ENCODE measurements at regions not wholly inside any gene's neighbourhood (a gene's known extent, or its start where the extent isn't known, plus 50 kb on each side); places are given as distances from the start of the nearest gene placed in this dataset.

- Histone ChIP-seq H3K27me3 (ENCODE audit: insufficient read depth, low read depth, severe bottlenecking) (no peaks in the 10 kb centered on the region), H3K4me3 (ENCODE audit: low read depth, low read length) (no peak overlapping the region), H3K27ac (no peak overlapping the region), H3K9me3 (ENCODE audit: severe bottlenecking) (no peaks in the 10 kb centered on the region), H3K36me3 (no peaks in the 10 kb centered on the region)
- no peak for TF ChIP-seq CTCF (IDR thresholded peaks at IDR 0.05; ENCODE audit: low read depth, low read length)
- no peak for DNase-seq
These were observed 224.8 kb upstream of the RAG2 start for GRCh38 chr11:36822829-36823228.

- Histone ChIP-seq H3K36me3 (no peaks in the 10 kb centered on the region), H3K4me3 (ENCODE audit: low read depth, low read length) (no peak overlapping the region), H3K27ac (no peak overlapping the region), H3K27me3 (ENCODE audit: insufficient read depth, low read depth, severe bottlenecking) (no peaks in the 10 kb centered on the region), H3K9me3 (ENCODE audit: severe bottlenecking) (no peaks in the 10 kb centered on the region)
- peak; percentile 59 for TF ChIP-seq CTCF (IDR thresholded peaks at IDR 0.05; ENCODE audit: low read depth, low read length)
- peak; percentile 34 for DNase-seq
These were observed 220.4 kb upstream of the RAG2 start for GRCh38 chr11:36818410-36818809.

DNA sequence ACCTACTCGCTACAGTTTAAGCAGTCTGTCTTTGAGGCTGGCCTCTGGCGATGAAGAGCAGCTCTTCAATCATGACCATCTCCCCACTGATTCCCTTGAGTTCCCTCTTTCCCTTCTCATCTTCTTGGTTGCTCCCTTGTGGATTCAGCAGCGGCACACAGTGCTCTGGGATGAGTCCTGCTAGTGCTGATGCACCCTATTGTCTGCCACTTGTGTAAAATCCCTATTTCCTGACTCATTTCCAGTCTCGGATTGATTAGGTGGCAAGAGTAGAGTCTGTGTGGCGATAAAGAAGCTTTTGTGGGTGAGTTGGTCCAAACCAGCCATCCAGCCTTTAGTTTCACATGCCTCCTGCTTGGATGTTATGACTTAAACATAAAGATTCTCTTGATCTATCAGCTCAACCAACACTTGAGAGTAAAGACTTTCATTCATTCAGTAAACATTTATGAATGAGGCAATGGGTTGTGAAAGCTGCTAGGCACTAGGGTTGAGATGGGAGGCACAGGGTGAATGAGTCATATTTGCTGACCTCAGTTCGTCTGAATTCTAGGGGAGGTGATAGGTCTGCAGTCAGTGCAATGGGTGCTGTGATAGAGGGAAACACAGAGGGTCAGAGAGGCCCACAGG is 219.4 kb upstream of the RAG2 start:
- Histone ChIP-seq H3K36me3 (no peaks in the 10 kb centered on the region), H3K27ac (no peak overlapping the region), H3K4me3 (ENCODE audit: low read depth, low read length) (no peak overlapping the region), H3K27me3 (ENCODE audit: insufficient read depth, low read depth, severe bottlenecking) (no peaks in the 10 kb centered on the region), H3K9me3 (ENCODE audit: severe bottlenecking) (no peaks in the 10 kb centered on the region)
- DNase-seq, result no peak
- TF ChIP-seq CTCF (IDR thresholded peaks at IDR 0.05; ENCODE audit: low read depth, low read length), result no peak

DNA sequence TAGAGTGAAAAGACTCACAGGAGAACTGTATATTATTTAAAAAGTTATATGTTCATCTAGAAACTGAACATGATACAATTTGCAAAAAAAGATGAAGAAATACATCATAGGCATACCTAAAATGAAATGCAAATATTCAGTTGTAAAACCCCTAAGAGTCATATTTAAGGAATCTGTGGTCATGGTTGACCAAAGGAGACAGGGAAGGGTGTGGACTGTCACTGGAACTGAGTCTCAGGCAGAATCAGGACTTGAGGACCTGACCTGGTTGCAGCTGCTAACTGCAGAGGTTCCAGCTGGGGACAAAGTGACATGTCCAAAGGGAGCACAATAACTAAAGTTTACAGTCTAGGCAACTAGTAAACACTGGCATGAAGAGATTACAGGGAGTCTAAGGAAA is 211.3 kb upstream of the RAG2 start:
- no peak for TF ChIP-seq CTCF (IDR thresholded peaks at IDR 0.05; ENCODE audit: low read depth, low read length)
- Histone ChIP-seq H3K36me3 (no peaks in the 10 kb centered on the region), H3K9me3 (ENCODE audit: severe bottlenecking) (no peaks in the 10 kb centered on the region), H3K27me3 (ENCODE audit: insufficient read depth, low read depth, severe bottlenecking) (no peaks in the 10 kb centered on the region), H3K27ac (no peak overlapping the region), H3K4me3 (ENCODE audit: low read depth, low read length) (no peak overlapping the region)
- DNase-seq, result no peak

- Histone ChIP-seq H3K36me3 (no peaks in the 10 kb centered on the region), H3K27ac (no peak overlapping the region), H3K4me3 (ENCODE audit: low read depth, low read length) (no peak overlapping the region), H3K27me3 (ENCODE audit: insufficient read depth, low read depth, severe bottlenecking) (no peaks in the 10 kb centered on the region), H3K9me3 (ENCODE audit: severe bottlenecking) (no peaks in the 10 kb centered on the region)
- TF ChIP-seq CTCF (IDR thresholded peaks at IDR 0.05; ENCODE audit: low read depth, low read length), result no peak
- no peak for DNase-seq
These were observed 209.8 kb upstream of the RAG2 start for GRCh38 chr11:36807871-36808270.

DNA sequence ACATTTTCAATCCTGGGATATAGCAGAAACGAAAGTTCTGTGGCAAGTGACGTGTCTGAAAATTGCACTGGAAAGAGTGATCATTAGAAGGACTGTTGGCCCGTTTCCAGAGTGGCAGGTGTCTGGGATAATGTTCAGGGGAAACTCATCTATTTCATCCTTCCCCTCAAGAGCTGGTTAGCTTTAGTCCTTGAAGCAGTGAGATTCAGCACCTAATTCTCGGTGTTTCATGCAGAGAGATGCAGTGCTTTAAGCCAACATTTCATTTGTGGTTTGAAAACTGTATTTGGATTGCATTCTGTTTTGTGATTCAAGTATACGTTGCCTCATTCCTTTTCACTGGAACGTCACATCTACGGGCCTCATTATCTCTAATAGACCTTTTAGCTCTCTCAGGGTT is 205.0 kb upstream of the RAG2 start:
- DNase-seq, result peak; percentile 23
- no peak for TF ChIP-seq CTCF (IDR thresholded peaks at IDR 0.05; ENCODE audit: low read depth, low read length)
- H3K9me3 ChIP-seq (ENCODE audit: severe bottlenecking), result no peaks in the 10 kb centered on the region
- H3K27ac ChIP-seq, result no peak overlapping the region
- no peaks in the 10 kb centered on the region for H3K27me3 ChIP-seq (ENCODE audit: insufficient read depth, low read depth, severe bottlenecking)
- H3K4me3 ChIP-seq (ENCODE audit: low read depth, low read length), result 0 out of 2 replicates have a peak overlapping the region, but pooled peaks have one; percentile 11
- no peaks in the 10 kb centered on the region for H3K36me3 ChIP-seq
